PC-9 (cell line): ENCODE measurements at regions not wholly inside any gene's neighbourhood (a gene's known extent, or its start where the extent isn't known, plus 50 kb on each side); places are given as distances from the start of the nearest gene placed in this dataset.

Experiments
- BruUV-seq: library from RNA; stranded (reverse); fragments of 400-500 nt; replicated peaks from 2 replicates; lab custom pipeline; 2021; lab: Mats Ljungman, UMichigan
- CTCF ChIA-PET: fragments of 300-600 bp; sonication (Branson Sonifier 250); formaldehyde crosslinking; loops from one replicate; lab custom pipeline; 2022; ENCODE audit warnings: antibody characterized with exemption; lab: Charles Lee
- POLR2A ChIA-PET: fragments of 300-600 bp; sonication (Branson Sonifier 250); formaldehyde crosslinking; loops from one replicate; lab custom pipeline; 2022; ENCODE audit warnings: antibody characterized with exemption; ENCODE audit not compliant: unreplicated experiment; lab: Charles Lee
- DNase-seq, 2 experiments: peaks; one replicate each; pipeline versions ENCODE4 v3.0.0 to v3.0.0-alpha.2; 2015 to 2022; ENCODE audit warnings: mixed read lengths in 1 of 2
- H2AFZ ChIP-seq: fragments of 200-600 bp; sonication (generic); 2 replicates; pipeline ENCODE4 v1.8.1; 2017; ENCODE audit warnings: antibody characterized with exemption
- H3F3A ChIP-seq: fragments of 200-600 bp; sonication (generic); 2 replicates; pipeline ENCODE4 v1.8.1; 2017; ENCODE audit warnings: antibody characterized with exemption, mild to moderate bottlenecking, low read depth; ENCODE audit not compliant: insufficient read depth
- H3K27ac ChIP-seq: fragments of 200-600 bp; sonication (generic); 2 replicates; pipeline ENCODE4 v1.6.1; 2016; ENCODE audit warnings: mixed run types
- H3K27me3 ChIP-seq: fragments of 200-600 bp; sonication (generic); 2 replicates; pipeline ENCODE4 v1.6.1; 2016; ENCODE audit warnings: low read depth, mixed run types; ENCODE audit not compliant: insufficient read depth
- H3K36me3 ChIP-seq: fragments of 200-600 bp; sonication (generic); 2 replicates; pipeline ENCODE4 v1.6.1; 2016; ENCODE audit warnings: low read depth, mixed run types
- H3K4me1 ChIP-seq: fragments of 200-600 bp; sonication (generic); replicated peaks from 2 replicates; pipeline ENCODE4 v1.6.1; 2016; ENCODE audit warnings: mixed run types; ENCODE audit not compliant: insufficient read depth
- H3K4me2 ChIP-seq: fragments of 200-600 bp; sonication (generic); 2 replicates; pipeline ENCODE4 v1.6.1; 2017; ENCODE audit warnings: mixed run types
- H3K4me3 ChIP-seq: fragments of 200-600 bp; sonication (generic); 2 replicates; pipeline ENCODE4 v1.6.1; 2016; ENCODE audit warnings: mixed run types
- H3K79me2 ChIP-seq: fragments of 200-600 bp; sonication (generic); 2 replicates; pipeline ENCODE4 v1.6.1; 2017; ENCODE audit warnings: low read depth, mixed run types
- H3K9me2 ChIP-seq: fragments of 200-600 bp; sonication (generic); 2 replicates; pipeline ENCODE4 v1.8.1; 2017; ENCODE audit warnings: mild to moderate bottlenecking; ENCODE audit not compliant: insufficient read depth
- H3K9me3 ChIP-seq: fragments of 200-600 bp; sonication (generic); 2 replicates; pipeline ENCODE4 v1.8.1; 2016; ENCODE audit warnings: low read depth; ENCODE audit not compliant: insufficient read depth
- H4K20me1 ChIP-seq: fragments of 200-600 bp; sonication (generic); 2 replicates; pipeline ENCODE4 v1.8.1; 2017; ENCODE audit not compliant: insufficient read depth
- CTCF ChIP-seq: fragments of 200-600 bp; sonication (generic); conservative IDR thresholded peaks from 2 replicates; pipeline ENCODE4 v1.6.1; 2017; ENCODE audit warnings: mixed run types, antibody characterized with exemption, mild to moderate bottlenecking, moderate library complexity
- EZH2 ChIP-seq: fragments of 200-600 bp; sonication (generic); IDR thresholded peaks from 2 replicates; pipeline ENCODE4 v1.8.0; 2017; ENCODE audit warnings: antibody characterized with exemption, low read depth
- intact Hi-C: fragments of 100-400 bp; cut with micrococcal nuclease; formaldehyde crosslinking; loops from one replicate; pipeline ENCODE4 v1.10.0; 2022; ENCODE audit not compliant: unreplicated experiment

DNA sequence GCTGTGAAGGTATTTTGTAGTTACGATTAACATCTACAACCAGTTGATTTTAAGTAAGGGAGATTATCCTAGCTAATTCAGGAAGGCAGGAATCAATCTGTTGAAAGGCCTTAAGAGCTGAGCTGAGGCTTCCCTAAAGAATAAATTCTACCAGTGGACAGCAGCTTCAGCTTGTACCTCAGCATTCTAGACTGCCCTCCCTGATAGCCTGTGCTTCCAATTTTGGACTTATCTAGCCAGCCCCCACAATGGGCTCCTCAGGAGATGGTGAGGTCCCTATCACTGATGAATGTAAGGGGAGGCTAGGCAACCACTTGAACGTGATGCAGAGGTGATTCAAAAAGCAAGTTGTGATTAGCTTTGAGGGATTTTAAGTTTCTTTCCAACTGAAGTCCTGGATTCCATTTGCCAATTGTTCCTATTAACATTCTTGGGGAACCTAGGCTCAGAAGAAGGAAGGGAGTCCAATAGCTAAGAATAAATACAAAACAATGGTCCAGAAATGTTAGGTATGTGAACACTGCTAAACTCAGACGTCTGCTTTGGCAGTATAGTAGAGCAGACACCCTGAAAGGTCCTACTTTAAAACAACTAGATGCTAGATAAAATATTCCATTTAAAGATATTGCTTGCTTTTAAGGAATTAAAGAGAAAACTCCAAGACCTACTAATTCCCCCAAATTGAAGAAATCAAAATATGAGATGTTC, 404.3 kb upstream of the TENM4 start:
- Histone ChIP-seq H3K79me2 (no peaks in the 10 kb centered on the region), H3K4me1 (no peaks in the 10 kb centered on the region), H3K9me3 (no peaks in the 10 kb centered on the region), H3K4me3 (no peak overlapping the region), H3K27ac (no peak overlapping the region), H4K20me1 (no peaks in the 10 kb centered on the region), H2AFZ (no peak overlapping the region), H3K9me2 (no peaks in the 10 kb centered on the region), H3K27me3 (no peaks in the 10 kb centered on the region), H3K36me3 (no peaks in the 10 kb centered on the region), H3F3A (no peaks in the 10 kb centered on the region), H3K4me2 (no peak overlapping the region)
- no peak for TF ChIP-seq EZH2
- no peak for TF ChIP-seq CTCF
- CTCF ChIA-PET: no interaction called here
- no TSS peak for BruUV-seq
- intact Hi-C loops: no loop called here
- no peak for DNase-seq
- POLR2A ChIA-PET: no interaction called here

GRCh38 chr11:79834015-79834414, 393.2 kb upstream of the TENM4 start:
- H3K9me3 ChIP-seq: no peaks in the 10 kb centered on the region
- H3K27me3 ChIP-seq: 0 out of 2 replicates have a peak, but pooled peaks cover 4% of the 10 kb centered on the region
- intact Hi-C loops: no loop called here
- H3K36me3 ChIP-seq: no peaks in the 10 kb centered on the region
- no peak overlapping the region for H3K4me2 ChIP-seq
- H3K9me2 ChIP-seq: no peaks in the 10 kb centered on the region
- TF ChIP-seq CTCF (no peak), EZH2 (no peak)
- BruUV-seq: no TSS peak
- H3K4me3 ChIP-seq: no peak overlapping the region
- ChIA-PET CTCF (no interaction called here), POLR2A (no interaction called here)
- DNase-seq: no peak
- no peaks in the 10 kb centered on the region for H4K20me1 ChIP-seq
- no peaks in the 10 kb centered on the region for H3K79me2 ChIP-seq
- no peak overlapping the region for H2AFZ ChIP-seq
- no peaks in the 10 kb centered on the region for H3K4me1 ChIP-seq
- no peak overlapping the region for H3K27ac ChIP-seq
- H3F3A ChIP-seq: no peaks in the 10 kb centered on the region

DNA sequence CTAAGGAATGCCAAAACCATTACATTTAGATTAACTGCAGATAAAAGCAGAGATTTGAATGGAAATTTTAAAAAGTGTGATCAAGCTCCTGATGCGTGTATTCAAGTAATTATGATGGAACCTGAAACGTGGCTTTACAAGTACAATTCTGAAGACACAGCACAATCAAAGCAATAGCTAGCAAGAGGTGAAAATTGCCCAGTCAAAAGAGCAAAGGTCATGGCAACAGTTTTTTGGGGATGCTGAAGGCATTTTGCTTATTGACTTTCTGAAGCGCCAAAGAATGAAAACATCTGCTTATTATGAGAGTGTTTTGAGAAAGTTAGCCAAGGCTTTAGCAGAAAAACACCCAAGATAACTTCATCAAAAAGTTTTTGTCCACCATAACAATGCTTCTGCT, 389.6 kb upstream of the TENM4 start:
- intact Hi-C loops: no loop called here
- no peak overlapping the region for H3K4me3 ChIP-seq
- no peaks in the 10 kb centered on the region for H3K4me1 ChIP-seq
- ChIA-PET CTCF (no interaction called here), POLR2A (no interaction called here)
- no peak overlapping the region for H3K4me2 ChIP-seq
- no peaks in the 10 kb centered on the region for H3F3A ChIP-seq
- no peak overlapping the region for H2AFZ ChIP-seq
- DNase-seq: no peak
- 0 out of 2 replicates have a peak, but pooled peaks cover 4% of the 10 kb centered on the region for H3K27me3 ChIP-seq
- H3K9me2 ChIP-seq: 0 out of 2 replicates have a peak, but pooled peaks cover 5% of the 10 kb centered on the region
- H3K9me3 ChIP-seq: no peaks in the 10 kb centered on the region
- TF ChIP-seq EZH2 (no peak), CTCF (no peak)
- H3K79me2 ChIP-seq: no peaks in the 10 kb centered on the region
- H3K27ac ChIP-seq: no peak overlapping the region
- no peaks in the 10 kb centered on the region for H4K20me1 ChIP-seq
- no peaks in the 10 kb centered on the region for H3K36me3 ChIP-seq
- BruUV-seq: no TSS peak
